CD4-positive, CD25-positive, alpha-beta regulatory T cell (primary cell): ENCODE measurements at regions not wholly inside any gene's neighbourhood (a gene's known extent, or its start where the extent isn't known, plus 50 kb on each side); places are given as distances from the start of the nearest gene placed in this dataset.

Experiments
- ATAC-seq, 2 donors: fragments of 150-1000 bp; cut with Tn5 transposase; one replicate each; pipeline ENCODE4 v1.10.0; 2021; ENCODE audit warnings: low read depth in 2 of 2, moderate number of reproducible peaks in 2 of 2, moderate library complexity in 1 of 2
- DNase-seq, 3 donors: peaks; one replicate each; pipeline versions ENCODE4 v3.0.0 to v3.0.0-alpha.2; 2012 to 2022; ENCODE audit warnings: mixed read lengths in 1 of 3
- H3K27ac ChIP-seq: one replicate; pipeline ENCODE4 v1.7.0; 2013; ENCODE audit warnings: mild to moderate bottlenecking, low read length; ENCODE audit not compliant: insufficient read depth, poor library complexity, severe bottlenecking
- H3K27me3 ChIP-seq: one replicate; pipeline ENCODE4 v1.7.0; 2013; ENCODE audit warnings: low read length; ENCODE audit not compliant: control insufficient read depth, insufficient read depth
- H3K36me3 ChIP-seq: one replicate; pipeline ENCODE4 v1.7.0; 2013; ENCODE audit warnings: mild to moderate bottlenecking, low read length, moderate library complexity; ENCODE audit not compliant: control insufficient read depth, insufficient read depth
- H3K4me1 ChIP-seq: 2 replicates; pipeline ENCODE4 v1.7.0; 2013; ENCODE audit warnings: mild to moderate bottlenecking, low read length; ENCODE audit not compliant: insufficient read depth, control insufficient read depth, poor library complexity, severe bottlenecking
- H3K4me3 ChIP-seq: one replicate; pipeline ENCODE4 v1.7.0; 2013; ENCODE audit warnings: low read depth, mild to moderate bottlenecking, low read length, moderate library complexity
- H3K9me3 ChIP-seq, 2 experiments: 1 replicate in 1 of 2; 2 replicates in 1 of 2; pipeline ENCODE4 v1.7.0; 2013; ENCODE audit warnings: low read length in 2 of 2, mild to moderate bottlenecking in 1 of 2, moderate library complexity in 1 of 2; ENCODE audit not compliant: control insufficient read depth in 2 of 2
- H3K27ac Mint-ChIP-seq, 3 donors: one replicate each; pipeline ENCODE4 v1.8.0; 2020 to 2022; ENCODE audit warnings: mild to moderate bottlenecking in 3 of 3, mixed read lengths in 3 of 3, moderate library complexity in 2 of 3
- H3K27me3 Mint-ChIP-seq: one replicate; pipeline ENCODE4 v1.8.0; 2022; ENCODE audit warnings: mild to moderate bottlenecking, mixed read lengths
- H3K36me3 Mint-ChIP-seq: one replicate; pipeline ENCODE4 v1.8.0; 2020; ENCODE audit warnings: mixed read lengths
- H3K4me1 Mint-ChIP-seq, 4 donors: one replicate each; pipeline ENCODE4 v1.8.0; 2020 to 2022; ENCODE audit warnings: mixed read lengths in 4 of 4, mild to moderate bottlenecking in 1 of 4
- H3K4me3 Mint-ChIP-seq, 4 donors: one replicate each; pipeline ENCODE4 v1.8.0; 2020 to 2022; ENCODE audit warnings: mild to moderate bottlenecking in 4 of 4, mixed read lengths in 4 of 4, moderate library complexity in 3 of 4
- H3K9me3 Mint-ChIP-seq, 7 donors: one replicate each; pipeline ENCODE4 v1.8.0; 2020 to 2022; ENCODE audit warnings: mixed read lengths in 7 of 7, mild to moderate bottlenecking in 3 of 7, moderate library complexity in 2 of 7

DNA sequence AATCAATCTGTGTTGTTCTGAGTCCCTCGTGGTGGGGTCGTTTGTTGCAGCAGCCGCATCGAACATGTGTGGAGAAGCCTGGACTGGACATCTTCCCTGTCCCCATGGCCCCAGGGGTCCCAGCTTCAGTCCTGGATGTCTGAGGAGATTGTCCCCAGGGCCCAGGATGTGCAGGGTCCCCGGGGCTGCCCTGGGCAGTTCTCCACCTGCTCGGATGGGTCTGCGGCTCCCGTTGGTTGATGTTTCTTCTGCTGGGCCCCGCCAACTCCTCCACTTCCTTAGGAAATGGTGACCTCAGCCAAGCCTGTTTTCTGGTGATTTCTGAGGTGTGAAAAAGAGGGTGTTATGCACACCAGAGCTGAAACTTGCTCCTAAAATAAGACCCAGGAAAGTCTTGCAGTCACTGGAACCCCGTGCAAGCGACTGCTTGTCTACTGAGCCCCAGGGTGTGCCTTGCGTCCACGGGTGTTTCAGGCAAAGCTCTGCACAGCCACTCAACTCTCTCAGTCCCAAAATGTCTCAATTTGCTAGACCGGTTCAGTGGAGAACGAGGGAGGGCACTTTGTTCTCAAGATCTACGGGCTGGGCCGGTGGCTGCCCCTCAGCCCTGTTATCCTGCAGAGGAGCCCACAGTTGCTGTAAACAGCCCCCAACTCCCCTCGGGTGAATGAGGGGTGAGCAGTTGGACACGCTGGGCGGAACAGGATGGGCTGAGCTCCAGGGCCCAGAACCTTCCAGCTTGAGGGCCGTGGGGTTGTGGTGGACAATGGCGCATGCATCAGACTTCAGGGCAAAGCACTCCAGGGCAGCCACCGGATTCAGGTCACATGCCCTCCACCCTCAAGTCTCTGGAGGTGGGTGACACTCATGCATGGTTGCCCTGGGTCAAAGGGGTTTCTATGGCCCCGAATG is 66.7 kb upstream of the OLFM1 start:
- no peak overlapping the region for H3K4me3 Mint-ChIP-seq
- no peak for DNase-seq
- Histone ChIP-seq H3K4me3 (no peak overlapping the region), H3K36me3 (no peaks in the 10 kb centered on the region), H3K27ac (no peak overlapping the region), H3K27me3 (no peaks in the 10 kb centered on the region), H3K4me1 (no peaks in the 10 kb centered on the region), H3K9me3 (no peaks in the 10 kb centered on the region)
- H3K4me1 Mint-ChIP-seq = no peaks in the 10 kb centered on the region
- H3K9me3 Mint-ChIP-seq = no peaks in the 10 kb centered on the region
- H3K36me3 Mint-ChIP-seq = no peaks in the 10 kb centered on the region
- H3K27ac Mint-ChIP-seq = no peak overlapping the region
- H3K27me3 Mint-ChIP-seq = peaks cover 5% of the 10 kb centered on the region
- no peak for ATAC-seq

DNA sequence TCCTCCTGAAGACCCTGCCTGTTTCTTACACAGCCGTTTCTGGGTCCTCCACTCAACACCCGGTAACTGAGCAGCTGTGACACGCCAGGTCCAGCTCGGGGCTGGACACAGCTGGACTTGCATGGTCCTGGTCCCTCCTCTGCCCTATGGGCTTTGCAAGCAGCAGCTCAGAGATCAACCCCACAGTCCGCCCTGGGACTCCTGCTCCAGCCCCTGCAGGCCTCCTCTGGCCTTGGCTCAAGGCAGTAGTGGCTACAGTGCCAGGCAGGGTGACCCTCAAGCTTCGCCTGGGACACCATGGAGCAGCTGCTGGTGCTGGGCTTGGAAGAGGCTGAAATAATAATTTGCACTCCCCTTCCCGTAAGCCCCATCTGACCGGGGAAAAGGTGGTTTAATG is 66.1 kb upstream of the OLFM1 start:
- Mint-ChIP-seq H3K9me3 (no peaks in the 10 kb centered on the region), H3K4me3 (no peak overlapping the region), H3K36me3 (no peaks in the 10 kb centered on the region), H3K4me1 (no peaks in the 10 kb centered on the region), H3K27ac (no peak overlapping the region), H3K27me3 (peaks cover 5% of the 10 kb centered on the region)
- no peak overlapping the region for H3K4me3 ChIP-seq
- H3K4me1 ChIP-seq = no peaks in the 10 kb centered on the region
- no peaks in the 10 kb centered on the region for H3K9me3 ChIP-seq
- ATAC-seq (no peak), DNase-seq (no peak)
- no peaks in the 10 kb centered on the region for H3K36me3 ChIP-seq
- H3K27me3 ChIP-seq = no peaks in the 10 kb centered on the region
- H3K27ac ChIP-seq = no peak overlapping the region

DNA sequence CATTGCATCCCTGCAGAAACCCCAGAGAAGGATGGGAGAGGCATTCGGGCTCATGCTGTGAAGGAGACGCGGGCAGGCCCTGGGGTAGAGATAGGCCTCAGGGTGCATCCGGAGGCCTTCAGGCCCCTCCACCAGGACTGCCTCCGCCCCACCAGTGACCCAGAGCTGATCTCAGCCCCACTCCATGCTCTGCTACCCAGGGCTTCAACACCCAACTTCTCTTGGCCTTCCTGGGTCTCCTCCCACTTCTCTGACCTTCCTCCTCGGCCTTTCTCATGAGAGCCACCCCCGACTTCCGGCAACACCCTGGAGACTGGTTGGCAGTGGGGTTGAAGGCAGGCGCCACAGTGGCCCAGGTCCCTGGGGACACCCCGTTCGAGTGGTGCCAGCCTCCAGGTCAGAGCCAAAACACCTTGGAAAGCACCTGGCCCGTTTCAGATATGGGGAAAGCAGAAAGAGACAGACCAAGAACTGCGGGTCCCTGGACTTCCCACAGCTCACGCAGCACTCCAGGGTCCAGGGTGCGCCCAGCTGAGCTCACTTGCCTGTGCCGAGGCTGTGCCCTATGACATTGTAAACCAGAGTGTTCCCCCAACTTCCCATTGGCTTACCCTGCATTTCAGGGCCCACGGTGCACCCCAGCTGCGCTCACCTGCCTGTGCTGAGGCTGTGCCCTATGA is 65.1 kb upstream of the OLFM1 start:
- Histone ChIP-seq H3K9me3 (no peaks in the 10 kb centered on the region), H3K36me3 (no peaks in the 10 kb centered on the region), H3K4me3 (no peak overlapping the region), H3K4me1 (no peaks in the 10 kb centered on the region), H3K27ac (no peak overlapping the region), H3K27me3 (no peaks in the 10 kb centered on the region)
- ATAC-seq (no peak), DNase-seq (no peak)
- H3K9me3 Mint-ChIP-seq = no peaks in the 10 kb centered on the region
- no peaks in the 10 kb centered on the region for H3K36me3 Mint-ChIP-seq
- peaks cover 5% of the 10 kb centered on the region for H3K27me3 Mint-ChIP-seq
- no peak overlapping the region for H3K27ac Mint-ChIP-seq
- no peaks in the 10 kb centered on the region for H3K4me1 Mint-ChIP-seq
- no peak overlapping the region for H3K4me3 Mint-ChIP-seq

DNA sequence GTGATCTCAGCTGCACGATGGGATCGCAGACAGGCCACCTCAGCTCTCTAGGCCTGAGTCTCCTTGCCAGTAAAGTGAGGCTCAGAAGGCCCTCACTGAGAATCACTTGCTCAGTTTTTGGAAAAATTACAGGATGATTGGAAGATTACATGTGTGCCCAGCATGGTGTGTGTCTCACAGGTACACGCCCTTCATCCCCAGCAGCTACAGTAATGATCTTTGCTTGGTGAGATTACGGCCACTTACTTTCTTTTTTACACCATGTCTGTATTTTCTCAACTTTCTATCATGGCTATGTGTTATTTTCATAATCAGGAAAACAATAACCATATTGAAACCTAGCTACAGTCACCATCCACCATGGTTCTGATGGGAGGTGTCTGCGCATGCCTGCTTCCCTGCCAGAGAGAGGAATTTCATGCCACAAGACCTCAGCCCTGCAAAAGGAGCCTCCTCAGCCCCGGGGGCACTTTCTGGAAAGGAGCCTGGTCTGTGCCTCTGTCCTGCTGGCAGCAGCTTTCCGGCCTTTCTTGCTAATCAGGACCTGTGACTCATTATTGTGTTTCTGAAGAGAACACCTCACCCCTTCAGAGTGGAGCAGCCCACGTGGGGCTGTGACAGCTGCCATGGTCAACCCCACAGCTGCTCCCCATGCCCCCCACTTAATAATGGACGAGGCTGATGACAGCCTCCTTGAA is 64.2 kb upstream of the OLFM1 start:
- peaks cover 5% of the 10 kb centered on the region for H3K27me3 Mint-ChIP-seq
- H3K4me3 Mint-ChIP-seq = no peak overlapping the region
- Histone ChIP-seq H3K36me3 (no peaks in the 10 kb centered on the region), H3K4me3 (no peak overlapping the region), H3K27me3 (no peaks in the 10 kb centered on the region), H3K27ac (no peak overlapping the region), H3K9me3 (no peaks in the 10 kb centered on the region), H3K4me1 (no peaks in the 10 kb centered on the region)
- no peaks in the 10 kb centered on the region for H3K9me3 Mint-ChIP-seq
- H3K27ac Mint-ChIP-seq = no peak overlapping the region
- DNase-seq (no peak), ATAC-seq (no peak)
- H3K36me3 Mint-ChIP-seq = no peaks in the 10 kb centered on the region
- no peaks in the 10 kb centered on the region for H3K4me1 Mint-ChIP-seq

DNA sequence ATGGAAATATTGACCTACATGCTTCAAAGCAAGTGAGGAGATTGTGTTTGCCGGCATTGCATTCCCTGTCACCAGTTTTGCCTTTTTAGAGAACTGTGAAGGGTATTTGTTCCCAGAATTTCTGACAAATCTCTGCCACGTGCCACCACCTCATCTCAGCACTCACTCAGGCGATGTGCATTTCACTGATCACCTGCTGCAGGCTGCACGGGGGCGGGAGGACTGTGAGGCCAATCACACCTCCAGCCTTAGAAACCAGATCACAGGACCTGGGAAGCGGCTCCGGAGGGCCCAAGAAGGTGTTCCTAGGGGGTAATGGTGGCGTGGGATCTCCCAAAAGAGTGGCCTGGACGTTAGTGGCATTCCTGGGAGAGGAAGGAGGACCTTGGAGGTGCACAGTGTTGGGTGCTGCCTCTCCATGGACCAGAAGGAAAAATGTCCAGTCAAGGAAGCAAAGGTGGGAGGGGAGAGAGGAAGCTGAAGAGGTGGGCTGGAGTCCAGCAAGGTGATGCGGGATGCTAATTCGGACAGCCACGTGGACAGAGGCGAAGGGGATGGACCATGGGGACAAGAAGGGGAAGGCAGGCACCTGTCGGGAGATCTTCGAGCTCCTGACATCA is 63.6 kb upstream of the OLFM1 start:
- Mint-ChIP-seq H3K36me3 (no peaks in the 10 kb centered on the region), H3K9me3 (no peaks in the 10 kb centered on the region), H3K27me3 (peaks cover 5% of the 10 kb centered on the region), H3K4me1 (no peaks in the 10 kb centered on the region), H3K27ac (no peak overlapping the region), H3K4me3 (no peak overlapping the region)
- no peaks in the 10 kb centered on the region for H3K36me3 ChIP-seq
- H3K4me3 ChIP-seq = no peak overlapping the region
- no peaks in the 10 kb centered on the region for H3K9me3 ChIP-seq
- no peaks in the 10 kb centered on the region for H3K27me3 ChIP-seq
- H3K4me1 ChIP-seq = no peaks in the 10 kb centered on the region
- ATAC-seq (no peak), DNase-seq (no peak)
- H3K27ac ChIP-seq = no peak overlapping the region

DNA sequence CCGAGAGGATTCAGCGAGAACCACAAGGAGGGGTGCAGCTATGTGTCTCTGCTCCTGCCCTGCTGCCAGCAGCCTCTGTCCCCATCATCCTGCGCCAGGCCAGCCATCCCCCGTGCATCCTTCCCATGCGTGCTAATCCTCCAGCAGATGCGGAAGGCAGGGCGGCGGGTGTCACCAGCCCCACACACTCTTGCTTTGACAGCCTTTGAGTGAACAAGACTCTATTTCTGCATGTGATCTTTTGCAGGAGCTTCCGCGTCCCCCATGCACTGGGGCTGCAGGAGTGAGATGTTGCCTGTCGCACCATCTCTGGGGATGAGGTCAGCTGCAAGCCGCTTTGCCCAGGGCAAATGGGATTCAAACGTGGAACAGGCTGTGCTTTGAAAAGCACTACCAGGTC is 58.0 kb upstream of the OLFM1 start:
- Mint-ChIP-seq H3K36me3 (no peaks in the 10 kb centered on the region), H3K27ac (no peak overlapping the region), H3K27me3 (no peaks in the 10 kb centered on the region), H3K4me1 (no peaks in the 10 kb centered on the region), H3K4me3 (no peak overlapping the region), H3K9me3 (no peaks in the 10 kb centered on the region)
- Histone ChIP-seq H3K36me3 (no peaks in the 10 kb centered on the region), H3K9me3 (no peaks in the 10 kb centered on the region), H3K4me3 (no peak overlapping the region), H3K4me1 (no peaks in the 10 kb centered on the region), H3K27ac (no peak overlapping the region), H3K27me3 (no peaks in the 10 kb centered on the region)
- ATAC-seq = no peak
- no peak for DNase-seq

DNA sequence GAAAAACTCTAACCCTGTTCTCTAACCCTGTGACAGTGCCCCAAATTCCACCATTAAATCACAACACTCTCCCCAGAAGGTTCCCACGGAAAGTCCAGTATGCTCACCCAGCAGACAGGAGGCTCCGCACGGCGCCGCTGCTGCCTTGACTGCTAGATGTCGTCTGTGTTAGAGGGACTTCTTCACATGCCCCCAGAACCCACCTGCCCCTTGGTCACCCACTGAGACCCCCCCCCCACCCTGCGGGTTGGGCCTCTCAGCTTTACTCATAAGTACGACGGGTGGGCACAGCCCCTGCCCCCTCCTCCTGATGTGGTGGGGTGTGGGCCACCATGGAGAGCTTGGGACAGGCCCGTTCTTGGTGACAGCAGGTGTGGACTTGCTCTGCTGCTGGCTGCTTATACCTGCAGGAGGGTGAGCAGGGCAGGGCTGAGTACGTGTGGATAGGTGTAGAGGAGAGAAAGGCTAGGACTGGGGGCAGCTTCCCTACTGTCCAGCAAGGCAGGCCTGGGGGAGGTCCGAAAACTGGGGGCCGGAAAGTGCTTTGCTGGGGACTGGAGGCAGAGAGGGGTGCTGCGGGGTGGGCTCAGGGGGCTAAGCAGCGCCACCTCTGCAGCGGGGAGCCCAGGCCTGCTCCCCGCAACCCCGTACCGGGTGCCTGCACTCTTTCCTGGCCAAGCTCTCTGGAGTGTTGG is 57.5 kb upstream of the OLFM1 start:
- no peaks in the 10 kb centered on the region for H3K36me3 ChIP-seq
- no peaks in the 10 kb centered on the region for H3K4me1 ChIP-seq
- ATAC-seq (no peak), DNase-seq (no peak)
- Mint-ChIP-seq H3K27me3 (no peaks in the 10 kb centered on the region), H3K27ac (no peak overlapping the region), H3K4me3 (no peak overlapping the region), H3K4me1 (no peaks in the 10 kb centered on the region), H3K9me3 (peaks cover 0 to 2% (median 0%) of the 10 kb centered on the region in 7 donors), H3K36me3 (no peaks in the 10 kb centered on the region)
- no peak overlapping the region for H3K27ac ChIP-seq
- no peaks in the 10 kb centered on the region for H3K9me3 ChIP-seq
- H3K4me3 ChIP-seq = no peak overlapping the region
- H3K27me3 ChIP-seq = no peaks in the 10 kb centered on the region
